Left ventricle myocardium inferior (tissue), 1 donor: ENCODE measurements at regions not wholly inside any gene's neighbourhood (a gene's known extent, or its start where the extent isn't known, plus 50 kb on each side); places are given as distances from the start of the nearest gene placed in this dataset.

Experiments
- DNase-seq: peaks from one replicate; pipeline ENCODE4 v3.0.0-alpha.2; 2020
- H3K27ac ChIP-seq: fragments of 200-600 bp; replicated peaks from 2 replicates; pipeline ENCODE4 v1.8.0; 2021
- H3K27me3 ChIP-seq: fragments of 200-600 bp; 2 replicates; pipeline ENCODE4 v1.8.0; 2021; ENCODE audit warnings: low read depth
- H3K36me3 ChIP-seq: fragments of 200-600 bp; 2 replicates; pipeline ENCODE4 v1.8.0; 2021
- H3K4me1 ChIP-seq: fragments of 200-600 bp; 2 replicates; pipeline ENCODE4 v1.8.0; 2021
- H3K4me3 ChIP-seq: fragments of 200-600 bp; 2 replicates; pipeline ENCODE4 v1.8.0; 2021; ENCODE audit warnings: mild to moderate bottlenecking, moderate library complexity
- H3K9me3 ChIP-seq: fragments of 200-600 bp; replicated peaks from 2 replicates; pipeline ENCODE4 v1.8.0; 2021
- CTCF ChIP-seq: fragments of 200-600 bp; IDR thresholded peaks from 2 replicates; pipeline ENCODE4 v1.8.0; 2021; ENCODE audit warnings: antibody characterized with exemption, mild to moderate bottlenecking, borderline replicate concordance
- intact Hi-C: fragments of 100-400 bp; cut with micrococcal nuclease; formaldehyde crosslinking; loops from one replicate; pipeline ENCODE4 v1.11.0; 2022
- donor health status: DM: no; HTN: yes; CAD: no; lungs with severe emphysema.

DNA sequence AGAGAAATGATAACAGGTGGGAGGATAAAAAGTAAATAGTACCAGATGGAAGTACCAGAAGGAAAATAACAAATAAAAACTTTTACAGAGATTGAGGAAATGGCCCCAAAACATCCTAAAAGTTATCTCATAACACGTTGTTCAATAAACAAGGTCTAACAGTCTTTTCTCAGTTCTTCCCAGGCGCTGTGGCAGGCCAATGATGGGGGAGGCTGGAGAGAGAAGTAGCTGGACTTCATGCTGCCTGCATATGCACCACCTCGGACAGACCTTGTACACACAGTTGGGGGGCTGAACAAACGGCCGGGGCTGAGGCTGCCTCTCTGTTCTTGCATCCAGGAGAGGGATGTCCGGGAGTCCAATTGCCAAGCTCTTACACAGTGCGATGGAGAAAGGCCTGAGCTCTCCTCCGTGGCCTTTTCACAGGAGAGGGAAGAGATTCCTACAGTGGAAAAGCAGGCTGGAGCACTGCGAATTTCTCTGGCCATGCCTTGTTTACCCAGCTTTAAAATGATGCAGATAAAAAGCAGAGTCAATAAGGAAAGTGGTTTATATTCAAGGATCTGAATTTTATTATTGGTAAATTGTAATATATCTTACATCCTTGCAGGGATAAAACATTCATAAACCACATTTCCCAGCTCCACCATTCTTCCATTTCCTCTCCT, 109.8 kb downstream of the PHLDA1 start:
- no peak for TF ChIP-seq CTCF
- Histone ChIP-seq H3K4me1 (no peaks in the 10 kb centered on the region), H3K9me3 (peaks cover 19% of the 10 kb centered on the region), H3K36me3 (no peaks in the 10 kb centered on the region), H3K27me3 (no peaks in the 10 kb centered on the region), H3K4me3 (no peak overlapping the region), H3K27ac (no peak overlapping the region)
- intact Hi-C loops = no loop called here
- no peak for DNase-seq

- Histone ChIP-seq H3K27me3 (no peaks in the 10 kb centered on the region), H3K4me1 (peaks cover 19% of the 10 kb centered on the region), H3K27ac (no peak overlapping the region), H3K4me3 (no peak overlapping the region), H3K36me3 (no peaks in the 10 kb centered on the region), H3K9me3 (no peaks in the 10 kb centered on the region)
- TF ChIP-seq CTCF = no peak
- no peak for DNase-seq
- intact Hi-C loops = no loop called here
These were observed 113.9 kb downstream of the PHLDA1 start for GRCh38 chr12:75917715-75918114.

- TF ChIP-seq CTCF = no peak
- Histone ChIP-seq H3K4me1 (peaks cover 19% of the 10 kb centered on the region), H3K36me3 (no peaks in the 10 kb centered on the region), H3K27me3 (no peaks in the 10 kb centered on the region), H3K27ac (no peak overlapping the region), H3K4me3 (no peak overlapping the region), H3K9me3 (no peaks in the 10 kb centered on the region)
- intact Hi-C loops = no loop called here
- DNase-seq = no peak
These were observed 114.5 kb downstream of the PHLDA1 start for GRCh38 chr12:75917083-75917482.

- H3K27me3 ChIP-seq = no peaks in the 10 kb centered on the region
- H3K9me3 ChIP-seq = no peaks in the 10 kb centered on the region
- intact Hi-C loops = no loop called here
- no peak overlapping the region for H3K4me3 ChIP-seq
- peak overlapping the region; percentile 82 for H3K27ac ChIP-seq
- peak; percentile 30 for DNase-seq
- peaks cover 38% of the 10 kb centered on the region for H3K4me1 ChIP-seq
- no peak for TF ChIP-seq CTCF
- no peaks in the 10 kb centered on the region for H3K36me3 ChIP-seq
These were observed 117.8 kb downstream of the PHLDA1 start for GRCh38 chr12:75913502-75914351.

- no peak for DNase-seq
- Histone ChIP-seq H3K4me3 (no peak overlapping the region), H3K36me3 (no peaks in the 10 kb centered on the region), H3K4me1 (peaks cover 42% of the 10 kb centered on the region), H3K27ac (peak overlapping the region; percentile 69), H3K9me3 (no peaks in the 10 kb centered on the region), H3K27me3 (no peaks in the 10 kb centered on the region)
- no peak for TF ChIP-seq CTCF
- intact Hi-C loops = no loop called here
These were observed 121.6 kb downstream of the PHLDA1 start for GRCh38 chr12:75909714-75910656.
